ENCODE measurements at regions not wholly inside any gene's neighbourhood (a gene's known extent, or its start where the extent isn't known, plus 50 kb on each side); places are given as distances from the start of the nearest gene placed in this dataset.

GRCh38 chr9:108160039-108160438, 670.5 kb upstream of the KLF4 start:
- TF ChIP-seq, protein P1, sequence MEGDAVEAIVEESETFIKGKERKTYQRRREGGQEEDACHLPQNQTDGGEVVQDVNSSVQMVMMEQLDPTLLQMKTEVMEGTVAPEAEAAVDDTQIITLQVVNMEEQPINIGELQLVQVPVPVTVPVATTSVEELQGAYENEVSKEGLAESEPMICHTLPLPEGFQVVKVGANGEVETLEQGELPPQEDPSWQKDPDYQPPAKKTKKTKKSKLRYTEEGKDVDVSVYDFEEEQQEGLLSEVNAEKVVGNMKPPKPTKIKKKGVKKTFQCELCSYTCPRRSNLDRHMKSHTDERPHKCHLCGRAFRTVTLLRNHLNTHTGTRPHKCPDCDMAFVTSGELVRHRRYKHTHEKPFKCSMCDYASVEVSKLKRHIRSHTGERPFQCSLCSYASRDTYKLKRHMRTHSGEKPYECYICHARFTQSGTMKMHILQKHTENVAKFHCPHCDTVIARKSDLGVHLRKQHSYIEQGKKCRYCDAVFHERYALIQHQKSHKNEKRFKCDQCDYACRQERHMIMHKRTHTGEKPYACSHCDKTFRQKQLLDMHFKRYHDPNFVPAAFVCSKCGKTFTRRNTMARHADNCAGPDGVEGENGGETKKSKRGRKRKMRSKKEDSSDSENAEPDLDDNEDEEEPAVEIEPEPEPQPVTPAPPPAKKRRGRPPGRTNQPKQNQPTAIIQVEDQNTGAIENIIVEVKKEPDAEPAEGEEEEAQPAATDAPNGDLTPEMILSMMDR (IDR thresholded peaks at IDR 0.05; ENCODE audit: low read depth, low read length, poor library complexity, severe bottlenecking) = no peak
- TF ChIP-seq EZH2phosphoT487 (IDR thresholded peaks at IDR 0.05; ENCODE audit: borderline replicate concordance, low read length) = no peak
